ENCODE measurements at regions not wholly inside any gene's neighbourhood (a gene's known extent, or its start where the extent isn't known, plus 50 kb on each side); places are given as distances from the start of the nearest gene placed in this dataset.

- ATAC-seq = no peak
- no peak overlapping the region for H3K4me3 ChIP-seq (ENCODE audit: low read length)
- DNase-seq = no peak
- BruUV-seq (replicated peaks) = no TSS peak
- TF ChIP-seq EZH2phosphoT487 (IDR thresholded peaks at IDR 0.05; ENCODE audit: borderline replicate concordance, low read length) (no peak), CTCF (conservative IDR thresholded peaks at IDR 0.05; ENCODE audit: low read depth, low read length) (no peak), EZH2 (IDR thresholded peaks at IDR 0.05; ENCODE audit: low read length, unreplicated experiment) (no peak)
- intact Hi-C loops (cut with micrococcal nuclease) = no loop called here
- no peaks in the 10 kb centered on the region for H3F3A ChIP-seq (ENCODE audit: low read length, unreplicated experiment)
- H3K4me1 ChIP-seq (ENCODE audit: insufficient read depth, low read length) = no peaks in the 10 kb centered on the region
- H3K27me3 ChIP-seq (ENCODE audit: low read length) = peaks cover 12% of the 10 kb centered on the region; the same call in 1 of the 2 replicates
- H3K9ac ChIP-seq (ENCODE audit: low read length) = no peak overlapping the region
- H3K79me2 ChIP-seq (ENCODE audit: low read length) = no peaks in the 10 kb centered on the region
- H3K27ac ChIP-seq (ENCODE audit: low read length) = no peak overlapping the region
- no peak overlapping the region for H3K4me2 ChIP-seq (ENCODE audit: low read length)
- H3K36me3 ChIP-seq (ENCODE audit: low read depth, low read length) = no peaks in the 10 kb centered on the region
- POLR2A ChIA-PET (ENCODE audit: unreplicated experiment) = no interaction called here
- no peaks in the 10 kb centered on the region for H3K9me3 ChIP-seq (ENCODE audit: low read length)
- no peak overlapping the region for H2AFZ ChIP-seq (ENCODE audit: low read length)
- no peaks in the 10 kb centered on the region for H4K20me1 ChIP-seq (ENCODE audit: low read length)
- CTCF ChIA-PET = no interaction called here
- H3K9me2 ChIP-seq (replicated peaks; ENCODE audit: low read length) = no peaks in the 10 kb centered on the region
Measured at GRCh38 chr13:37995092-37995491, 125.5 kb upstream of the TRPC4 start.

DNA sequence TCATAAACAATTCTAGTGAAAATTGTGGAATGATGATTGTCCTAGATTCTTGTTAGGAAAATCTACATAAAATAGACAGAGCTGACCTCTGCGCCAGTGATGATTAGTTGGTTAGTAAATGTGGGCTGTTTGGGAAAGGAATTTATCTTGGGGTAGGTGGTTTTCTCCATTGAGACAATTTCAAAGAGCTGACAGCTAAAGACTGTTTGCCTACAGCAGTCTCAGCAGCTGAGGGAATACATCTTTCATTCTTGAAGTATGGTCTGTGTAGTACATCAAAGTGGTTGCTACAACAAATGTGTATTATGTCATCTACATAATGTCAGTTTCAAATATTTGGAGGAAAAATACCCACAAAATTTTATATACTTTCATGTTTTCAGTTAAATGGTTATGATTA lies 117.2 kb upstream of the TRPC4 start:
- Histone ChIP-seq H3K79me2 (ENCODE audit: low read length) (no peaks in the 10 kb centered on the region), H3K36me3 (ENCODE audit: low read depth, low read length) (no peaks in the 10 kb centered on the region), H4K20me1 (ENCODE audit: low read length) (no peaks in the 10 kb centered on the region), H3K9ac (ENCODE audit: low read length) (no peak overlapping the region), H3K9me3 (ENCODE audit: low read length) (no peaks in the 10 kb centered on the region), H3K4me2 (ENCODE audit: low read length) (no peak overlapping the region), H3F3A (ENCODE audit: low read length, unreplicated experiment) (no peaks in the 10 kb centered on the region), H3K4me1 (ENCODE audit: insufficient read depth, low read length) (no peaks in the 10 kb centered on the region), H3K27me3 (ENCODE audit: low read length) (no peaks in the 10 kb centered on the region), H3K9me2 (replicated peaks; ENCODE audit: low read length) (no peaks in the 10 kb centered on the region), H3K4me3 (ENCODE audit: low read length) (no peak overlapping the region), H3K27ac (ENCODE audit: low read length) (no peak overlapping the region), H2AFZ (ENCODE audit: low read length) (no peak overlapping the region)
- DNase-seq = no peak
- BruUV-seq (replicated peaks) = no TSS peak
- ATAC-seq = no peak
- intact Hi-C loops (cut with micrococcal nuclease) = no loop called here
- TF ChIP-seq EZH2 (IDR thresholded peaks at IDR 0.05; ENCODE audit: low read length, unreplicated experiment) (no peak), CTCF (conservative IDR thresholded peaks at IDR 0.05; ENCODE audit: low read depth, low read length) (no peak), EZH2phosphoT487 (IDR thresholded peaks at IDR 0.05; ENCODE audit: borderline replicate concordance, low read length) (no peak)
- ChIA-PET POLR2A (ENCODE audit: unreplicated experiment) (interaction anchor here (0.6 kb wide), 1 partner anchor 45 kb away, joined by 6 read pairs; no protein-coding TSS in a partner anchor), CTCF (interaction anchor here (0.6 kb wide), 1 partner anchor 1140 kb away, joined by 3 read pairs; no protein-coding TSS in a partner anchor)

DNA sequence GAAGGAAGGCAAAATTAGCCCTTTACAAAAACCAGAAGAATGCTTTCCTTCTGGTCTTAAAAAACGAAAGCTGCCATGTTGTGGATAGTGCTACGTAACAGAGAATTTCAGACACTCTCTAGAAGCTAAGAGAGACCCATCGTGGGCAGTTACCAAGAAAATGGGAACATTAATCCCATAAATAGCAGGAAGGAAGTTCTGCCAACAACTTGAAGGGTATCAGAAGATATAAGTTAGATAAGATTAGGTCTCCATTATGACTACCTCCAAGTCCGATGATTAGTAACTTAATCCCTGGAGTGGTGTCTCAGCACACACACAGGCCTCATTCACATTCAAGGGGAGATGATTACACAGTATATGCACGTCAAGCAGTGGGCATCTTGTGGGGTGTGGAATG lies 115.7 kb upstream of the TRPC4 start:
- Histone ChIP-seq H3K4me2 (ENCODE audit: low read length) (no peak overlapping the region), H4K20me1 (ENCODE audit: low read length) (no peaks in the 10 kb centered on the region), H3K4me3 (ENCODE audit: low read length) (no peak overlapping the region), H3K27ac (ENCODE audit: low read length) (no peak overlapping the region), H3K9me3 (ENCODE audit: low read length) (no peaks in the 10 kb centered on the region), H3K79me2 (ENCODE audit: low read length) (no peaks in the 10 kb centered on the region), H3K36me3 (ENCODE audit: low read depth, low read length) (no peaks in the 10 kb centered on the region), H3F3A (ENCODE audit: low read length, unreplicated experiment) (no peaks in the 10 kb centered on the region), H3K4me1 (ENCODE audit: insufficient read depth, low read length) (no peaks in the 10 kb centered on the region), H3K9ac (ENCODE audit: low read length) (no peak overlapping the region), H3K27me3 (ENCODE audit: low read length) (no peaks in the 10 kb centered on the region), H2AFZ (ENCODE audit: low read length) (no peak overlapping the region), H3K9me2 (replicated peaks; ENCODE audit: low read length) (no peaks in the 10 kb centered on the region)
- no TSS peak for BruUV-seq (replicated peaks)
- ATAC-seq = no peak
- no peak for TF ChIP-seq CTCF (conservative IDR thresholded peaks at IDR 0.05; ENCODE audit: low read depth, low read length)
- TF ChIP-seq EZH2 (IDR thresholded peaks at IDR 0.05; ENCODE audit: low read length, unreplicated experiment) = no peak
- no peak for TF ChIP-seq EZH2phosphoT487 (IDR thresholded peaks at IDR 0.05; ENCODE audit: borderline replicate concordance, low read length)
- ChIA-PET CTCF (no interaction called here), POLR2A (ENCODE audit: unreplicated experiment) (no interaction called here)
- DNase-seq = no peak
- intact Hi-C loops (cut with micrococcal nuclease) = no loop called here

Measured in PC-3 (cell line).